ENCODE measurements at regions not wholly inside any gene's neighbourhood (a gene's known extent, or its start where the extent isn't known, plus 50 kb on each side); places are given as distances from the start of the nearest gene placed in this dataset.

GRCh38 chr12:87157791-87158190, 871.4 kb downstream of the C12orf50 start:
- H3K27ac ChIP-seq (ENCODE audit: low read length, poor library complexity, severe bottlenecking), result peak overlapping the region; percentile 39
- H3K4me2 ChIP-seq (ENCODE audit: low read length, poor library complexity, severe bottlenecking), result no peak overlapping the region
- no peaks in the 10 kb centered on the region for H3K9me3 ChIP-seq (ENCODE audit: control insufficient read depth, low read length)
- H3K18ac ChIP-seq (ENCODE audit: low read depth in 1 of 2, low read length in 2 of 2), result no peak overlapping the region
- H3K14ac ChIP-seq (ENCODE audit: low read length in 2 of 2), result no peak overlapping the region
- no peaks in the 10 kb centered on the region for H3K79me1 ChIP-seq (replicated peaks; ENCODE audit: low read length, poor library complexity, severe bottlenecking)
- H2BK120ac ChIP-seq (ENCODE audit: low read depth, low read length), result no peak overlapping the region
- no peaks in the 10 kb centered on the region for H3K4me1 ChIP-seq (ENCODE audit: control insufficient read depth, insufficient read depth, low read depth, low read length)
- H3K27me3 ChIP-seq (ENCODE audit: control insufficient read depth in 1 of 2, insufficient read depth in 1 of 2, low read length in 2 of 2), result no peaks in the 10 kb centered on the region
- no peaks in the 10 kb centered on the region for H3K36me3 ChIP-seq (ENCODE audit: control insufficient read depth in 1 of 2, insufficient read depth in 2 of 2, low read depth in 1 of 2, low read length in 2 of 2)
- H3K4me3 ChIP-seq (ENCODE audit: insufficient read depth in 1 of 2, low read depth in 1 of 2, low read length in 2 of 2), result no peak overlapping the region
- H2BK5ac ChIP-seq (ENCODE audit: low read depth, low read length, poor library complexity, severe bottlenecking), result no peak overlapping the region
- H2BK12ac ChIP-seq (ENCODE audit: low read length in 2 of 2), result no peak overlapping the region
- no peak overlapping the region for H2AK5ac ChIP-seq (ENCODE audit: low read length, severe bottlenecking)
- H2AFZ ChIP-seq (ENCODE audit: low read depth, low read length), result no peak overlapping the region
- WGBS, result 27% methylated on average over 4 of the region's 6 CpGs
- H4K8ac ChIP-seq (ENCODE audit: low read length), result no peak overlapping the region
- H4K91ac ChIP-seq (ENCODE audit: low read length), result no peak overlapping the region
- no peak overlapping the region for H2BK15ac ChIP-seq (ENCODE audit: low read depth, poor library complexity, severe bottlenecking)
- peak overlapping the region; percentile 64 for H3K9ac ChIP-seq (ENCODE audit: low read length)
- H3K23ac ChIP-seq (ENCODE audit: low read length in 2 of 2), result no peak overlapping the region
- H3K4ac ChIP-seq (ENCODE audit: low read depth in 1 of 2, low read length in 2 of 2), result no peak overlapping the region
- DNase-seq, result peak; percentile 91

- Histone ChIP-seq H2BK15ac (ENCODE audit: low read depth, poor library complexity, severe bottlenecking) (no peak overlapping the region), H3K36me3 (ENCODE audit: control insufficient read depth in 1 of 2, insufficient read depth in 2 of 2, low read depth in 1 of 2, low read length in 2 of 2) (no peaks in the 10 kb centered on the region), H3K18ac (ENCODE audit: low read depth in 1 of 2, low read length in 2 of 2) (no peak overlapping the region), H2AK5ac (ENCODE audit: low read length, severe bottlenecking) (no peak overlapping the region), H3K4ac (ENCODE audit: low read depth in 1 of 2, low read length in 2 of 2) (no peak overlapping the region), H3K14ac (ENCODE audit: low read length in 2 of 2) (no peak overlapping the region), H2BK5ac (ENCODE audit: low read depth, low read length, poor library complexity, severe bottlenecking) (no peak overlapping the region), H3K9ac (ENCODE audit: low read length) (peak overlapping the region; percentile 9), H3K9me3 (ENCODE audit: control insufficient read depth, low read length) (no peaks in the 10 kb centered on the region), H3K27me3 (ENCODE audit: control insufficient read depth in 1 of 2, insufficient read depth in 1 of 2, low read length in 2 of 2) (no peaks in the 10 kb centered on the region), H2BK12ac (ENCODE audit: low read length in 2 of 2) (no peak overlapping the region), H3K4me1 (ENCODE audit: control insufficient read depth, insufficient read depth, low read depth, low read length) (peaks cover 1% of the 10 kb centered on the region), H2BK120ac (ENCODE audit: low read depth, low read length) (no peak overlapping the region), H4K8ac (ENCODE audit: low read length) (no peak overlapping the region), H2AFZ (ENCODE audit: low read depth, low read length) (no peak overlapping the region), H3K27ac (ENCODE audit: low read length, poor library complexity, severe bottlenecking) (no peak overlapping the region), H4K91ac (ENCODE audit: low read length) (no peak overlapping the region), H3K79me1 (replicated peaks; ENCODE audit: low read length, poor library complexity, severe bottlenecking) (no peaks in the 10 kb centered on the region), H3K4me2 (ENCODE audit: low read length, poor library complexity, severe bottlenecking) (no peak overlapping the region), H3K23ac (ENCODE audit: low read length in 2 of 2) (no peak overlapping the region), H3K4me3 (ENCODE audit: insufficient read depth in 1 of 2, low read depth in 1 of 2, low read length in 2 of 2) (no peak overlapping the region)
- WGBS, result no CpG with 5 or more reads among the region's 2 CpGs
- DNase-seq, result peak; percentile 19
Observed at GRCh38 chr12:87155621-87156020, 873.6 kb downstream of the C12orf50 start.

- no peak overlapping the region for H2BK5ac ChIP-seq (ENCODE audit: low read depth, low read length, poor library complexity, severe bottlenecking)
- H2AFZ ChIP-seq (ENCODE audit: low read depth, low read length), result no peak overlapping the region
- no peak overlapping the region for H3K4me3 ChIP-seq (ENCODE audit: insufficient read depth in 1 of 2, low read depth in 1 of 2, low read length in 2 of 2)
- no peak overlapping the region for H4K8ac ChIP-seq (ENCODE audit: low read length)
- H4K91ac ChIP-seq (ENCODE audit: low read length), result no peak overlapping the region
- no peak overlapping the region for H2BK12ac ChIP-seq (ENCODE audit: low read length in 2 of 2)
- H3K36me3 ChIP-seq (ENCODE audit: control insufficient read depth in 1 of 2, insufficient read depth in 2 of 2, low read depth in 1 of 2, low read length in 2 of 2), result no peaks in the 10 kb centered on the region
- 67% methylated on average over 1 of the region's 1 CpG for WGBS
- H3K4me1 ChIP-seq (ENCODE audit: control insufficient read depth, insufficient read depth, low read depth, low read length), result peaks cover 1% of the 10 kb centered on the region
- no peaks in the 10 kb centered on the region for H3K9me3 ChIP-seq (ENCODE audit: control insufficient read depth, low read length)
- H3K18ac ChIP-seq (ENCODE audit: low read depth in 1 of 2, low read length in 2 of 2), result no peak overlapping the region
- H3K27me3 ChIP-seq (ENCODE audit: control insufficient read depth in 1 of 2, insufficient read depth in 1 of 2, low read length in 2 of 2), result no peaks in the 10 kb centered on the region
- H3K4ac ChIP-seq (ENCODE audit: low read depth in 1 of 2, low read length in 2 of 2), result no peak overlapping the region
- H3K9ac ChIP-seq (ENCODE audit: low read length), result no peak overlapping the region
- no peak for DNase-seq
- no peak overlapping the region for H3K27ac ChIP-seq (ENCODE audit: low read length, poor library complexity, severe bottlenecking)
- no peaks in the 10 kb centered on the region for H3K79me1 ChIP-seq (replicated peaks; ENCODE audit: low read length, poor library complexity, severe bottlenecking)
- no peak overlapping the region for H2BK120ac ChIP-seq (ENCODE audit: low read depth, low read length)
- no peak overlapping the region for H2BK15ac ChIP-seq (ENCODE audit: low read depth, poor library complexity, severe bottlenecking)
- H2AK5ac ChIP-seq (ENCODE audit: low read length, severe bottlenecking), result no peak overlapping the region
- H3K23ac ChIP-seq (ENCODE audit: low read length in 2 of 2), result no peak overlapping the region
- H3K14ac ChIP-seq (ENCODE audit: low read length in 2 of 2), result no peak overlapping the region
- no peak overlapping the region for H3K4me2 ChIP-seq (ENCODE audit: low read length, poor library complexity, severe bottlenecking)
Observed at GRCh38 chr12:87152841-87153528, 876.2 kb downstream of the C12orf50 start.

GRCh38 chr12:87152075-87152474, 877.1 kb downstream of the C12orf50 start:
- WGBS, result 100% methylated on average over 1 of the region's 2 CpGs
- no peak for DNase-seq
- no peaks in the 10 kb centered on the region for H3K79me1 ChIP-seq (replicated peaks; ENCODE audit: low read length, poor library complexity, severe bottlenecking)

More at GRCh38 chr12:87152075-87152474, 877.1 kb downstream of the C12orf50 start:
- H3K4me2 ChIP-seq (ENCODE audit: low read length, poor library complexity, severe bottlenecking), result no peak overlapping the region
- H2BK15ac ChIP-seq (ENCODE audit: low read depth, poor library complexity, severe bottlenecking), result no peak overlapping the region
- no peak overlapping the region for H2BK120ac ChIP-seq (ENCODE audit: low read depth, low read length)
- no peaks in the 10 kb centered on the region for H3K9me3 ChIP-seq (ENCODE audit: control insufficient read depth, low read length)
- no peak overlapping the region for H3K23ac ChIP-seq (ENCODE audit: low read length in 2 of 2)
- H4K91ac ChIP-seq (ENCODE audit: low read length), result no peak overlapping the region
- H2AK5ac ChIP-seq (ENCODE audit: low read length, severe bottlenecking), result no peak overlapping the region
- H2AFZ ChIP-seq (ENCODE audit: low read depth, low read length), result no peak overlapping the region
- H3K18ac ChIP-seq (ENCODE audit: low read depth in 1 of 2, low read length in 2 of 2), result peak overlapping the region in 1 of 2 experiments; percentile 43
- no peak overlapping the region for H3K4me3 ChIP-seq (ENCODE audit: insufficient read depth in 1 of 2, low read depth in 1 of 2, low read length in 2 of 2)
- no peak overlapping the region for H3K14ac ChIP-seq (ENCODE audit: low read length in 2 of 2)
- no peak overlapping the region for H3K9ac ChIP-seq (ENCODE audit: low read length)
- no peak overlapping the region for H2BK5ac ChIP-seq (ENCODE audit: low read depth, low read length, poor library complexity, severe bottlenecking)
- H3K4me1 ChIP-seq (ENCODE audit: control insufficient read depth, insufficient read depth, low read depth, low read length), result peaks cover 1% of the 10 kb centered on the region
- H3K27ac ChIP-seq (ENCODE audit: low read length, poor library complexity, severe bottlenecking), result no peak overlapping the region
- no peaks in the 10 kb centered on the region for H3K36me3 ChIP-seq (ENCODE audit: control insufficient read depth in 1 of 2, insufficient read depth in 2 of 2, low read depth in 1 of 2, low read length in 2 of 2)
- H2BK12ac ChIP-seq (ENCODE audit: low read length in 2 of 2), result no peak overlapping the region
- H3K27me3 ChIP-seq (ENCODE audit: control insufficient read depth in 1 of 2, insufficient read depth in 1 of 2, low read length in 2 of 2), result no peaks in the 10 kb centered on the region
- no peak overlapping the region for H3K4ac ChIP-seq (ENCODE audit: low read depth in 1 of 2, low read length in 2 of 2)
- H4K8ac ChIP-seq (ENCODE audit: low read length), result no peak overlapping the region

All from mesenchymal stem cell (in vitro differentiated cells and primary cell).